ENCODE measurements at regions not wholly inside any gene's neighbourhood (a gene's known extent, or its start where the extent isn't known, plus 50 kb on each side); places are given as distances from the start of the nearest gene placed in this dataset.

- Mint-ChIP-seq H3K36me3 (ENCODE audit: low read depth) (no peaks in the 10 kb centered on the region), H3K9me3 (no peaks in the 10 kb centered on the region; the same call in 2 of the 3 replicates), H3K27ac (no peak overlapping the region), H3K4me1 (peaks cover 2% of the 10 kb centered on the region), H3K4me3 (no peak overlapping the region), H3K27me3 (ENCODE audit: insufficient read depth, low read depth, poor library complexity) (peaks cover under 1% of the 10 kb centered on the region)
- no peak overlapping the region for H3K4me2 ChIP-seq
- no peaks in the 10 kb centered on the region for H4K20me1 ChIP-seq (replicated peaks; ENCODE audit: insufficient read depth)
- no peaks in the 10 kb centered on the region for H3K79me2 ChIP-seq (replicated peaks; ENCODE audit: insufficient read depth)
- 0 out of 2 replicates have a peak, but pooled peaks cover 5% of the 10 kb centered on the region for H3K4me1 ChIP-seq (ENCODE audit: insufficient read depth)
- no peak overlapping the region for H3K27ac ChIP-seq (ENCODE audit: low read depth)
- H3K9me2 ChIP-seq (ENCODE audit: insufficient read depth) = no peaks in the 10 kb centered on the region
- H3K27me3 ChIP-seq (ENCODE audit: insufficient read depth) = no peaks in the 10 kb centered on the region
- no peaks in the 10 kb centered on the region for H3K36me3 ChIP-seq (ENCODE audit: insufficient read depth)
- ATAC-seq (no peak), DNase-seq (ENCODE audit: low spot score) (no peak)
- no peak overlapping the region for H3K4me3 ChIP-seq
- H3F3A ChIP-seq (replicated peaks; ENCODE audit: low read depth) = no peaks in the 10 kb centered on the region
- no peak overlapping the region for H2AFZ ChIP-seq
- TF ChIP-seq, protein P1, sequence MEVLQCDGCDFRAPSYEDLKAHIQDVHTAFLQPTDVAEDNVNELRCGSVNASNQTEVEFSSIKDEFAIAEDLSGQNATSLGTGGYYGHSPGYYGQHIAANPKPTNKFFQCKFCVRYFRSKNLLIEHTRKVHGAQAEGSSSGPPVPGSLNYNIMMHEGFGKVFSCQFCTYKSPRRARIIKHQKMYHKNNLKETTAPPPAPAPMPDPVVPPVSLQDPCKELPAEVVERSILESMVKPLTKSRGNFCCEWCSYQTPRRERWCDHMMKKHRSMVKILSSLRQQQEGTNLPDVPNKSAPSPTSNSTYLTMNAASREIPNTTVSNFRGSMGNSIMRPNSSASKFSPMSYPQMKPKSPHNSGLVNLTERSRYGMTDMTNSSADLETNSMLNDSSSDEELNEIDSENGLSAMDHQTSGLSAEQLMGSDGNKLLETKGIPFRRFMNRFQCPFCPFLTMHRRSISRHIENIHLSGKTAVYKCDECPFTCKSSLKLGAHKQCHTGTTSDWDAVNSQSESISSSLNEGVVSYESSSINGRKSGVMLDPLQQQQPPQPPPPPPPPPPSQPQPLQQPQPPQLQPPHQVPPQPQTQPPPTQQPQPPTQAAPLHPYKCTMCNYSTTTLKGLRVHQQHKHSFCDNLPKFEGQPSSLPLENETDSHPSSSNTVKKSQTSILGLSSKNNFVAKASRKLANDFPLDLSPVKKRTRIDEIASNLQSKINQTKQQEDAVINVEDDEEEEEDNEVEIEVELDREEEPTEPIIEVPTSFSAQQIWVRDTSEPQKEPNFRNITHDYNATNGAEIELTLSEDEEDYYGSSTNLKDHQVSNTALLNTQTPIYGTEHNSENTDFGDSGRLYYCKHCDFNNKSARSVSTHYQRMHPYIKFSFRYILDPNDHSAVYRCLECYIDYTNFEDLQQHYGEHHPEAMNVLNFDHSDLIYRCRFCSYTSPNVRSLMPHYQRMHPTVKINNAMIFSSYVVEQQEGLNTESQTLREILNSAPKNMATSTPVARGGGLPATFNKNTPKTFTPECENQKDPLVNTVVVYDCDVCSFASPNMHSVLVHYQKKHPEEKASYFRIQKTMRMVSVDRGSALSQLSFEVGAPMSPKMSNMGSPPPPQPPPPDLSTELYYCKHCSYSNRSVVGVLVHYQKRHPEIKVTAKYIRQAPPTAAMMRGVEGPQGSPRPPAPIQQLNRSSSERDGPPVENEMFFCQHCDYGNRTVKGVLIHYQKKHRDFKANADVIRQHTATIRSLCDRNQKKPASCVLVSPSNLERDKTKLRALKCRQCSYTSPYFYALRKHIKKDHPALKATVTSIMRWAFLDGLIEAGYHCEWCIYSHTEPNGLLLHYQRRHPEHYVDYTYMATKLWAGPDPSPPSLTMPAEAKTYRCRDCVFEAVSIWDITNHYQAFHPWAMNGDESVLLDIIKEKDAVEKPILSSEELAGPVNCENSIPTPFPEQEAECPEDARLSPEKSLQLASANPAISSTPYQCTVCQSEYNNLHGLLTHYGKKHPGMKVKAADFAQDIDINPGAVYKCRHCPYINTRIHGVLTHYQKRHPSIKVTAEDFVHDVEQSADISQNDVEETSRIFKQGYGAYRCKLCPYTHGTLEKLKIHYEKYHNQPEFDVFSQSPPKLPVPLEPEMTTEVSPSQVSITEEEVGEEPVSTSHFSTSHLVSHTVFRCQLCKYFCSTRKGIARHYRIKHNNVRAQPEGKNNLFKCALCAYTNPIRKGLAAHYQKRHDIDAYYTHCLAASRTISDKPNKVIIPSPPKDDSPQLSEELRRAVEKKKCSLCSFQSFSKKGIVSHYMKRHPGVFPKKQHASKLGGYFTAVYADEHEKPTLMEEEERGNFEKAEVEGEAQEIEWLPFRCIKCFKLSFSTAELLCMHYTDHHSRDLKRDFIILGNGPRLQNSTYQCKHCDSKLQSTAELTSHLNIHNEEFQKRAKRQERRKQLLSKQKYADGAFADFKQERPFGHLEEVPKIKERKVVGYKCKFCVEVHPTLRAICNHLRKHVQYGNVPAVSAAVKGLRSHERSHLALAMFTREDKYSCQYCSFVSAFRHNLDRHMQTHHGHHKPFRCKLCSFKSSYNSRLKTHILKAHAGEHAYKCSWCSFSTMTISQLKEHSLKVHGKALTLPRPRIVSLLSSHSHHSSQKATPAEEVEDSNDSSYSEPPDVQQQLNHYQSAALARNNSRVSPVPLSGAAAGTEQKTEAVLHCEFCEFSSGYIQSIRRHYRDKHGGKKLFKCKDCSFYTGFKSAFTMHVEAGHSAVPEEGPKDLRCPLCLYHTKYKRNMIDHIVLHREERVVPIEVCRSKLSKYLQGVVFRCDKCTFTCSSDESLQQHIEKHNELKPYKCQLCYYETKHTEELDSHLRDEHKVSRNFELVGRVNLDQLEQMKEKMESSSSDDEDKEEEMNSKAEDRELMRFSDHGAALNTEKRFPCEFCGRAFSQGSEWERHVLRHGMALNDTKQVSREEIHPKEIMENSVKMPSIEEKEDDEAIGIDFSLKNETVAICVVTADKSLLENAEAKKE (CRISPR knock-in tag; IDR thresholded peaks at IDR 0.05) = no peak
- no peak for TF ChIP-seq EZH2 (IDR thresholded peaks at IDR 0.05; ENCODE audit: low read depth, unreplicated experiment)
- no peak for TF ChIP-seq CTCF (conservative IDR thresholded peaks at IDR 0.05; ENCODE audit: low read depth in 2 of 2)
- TF ChIP-seq ETS1 (IDR thresholded peaks at IDR 0.05) = no peak
- no peak for TF ChIP-seq EZH2phosphoT487 (IDR thresholded peaks at IDR 0.05; ENCODE audit: unreplicated experiment)
Measured at GRCh38 chr9:90981726-90982125, 180.1 kb downstream of the SYK start.
